ENCODE measurements at regions not wholly inside any gene's neighbourhood (a gene's known extent, or its start where the extent isn't known, plus 50 kb on each side); places are given as distances from the start of the nearest gene placed in this dataset.

DNA sequence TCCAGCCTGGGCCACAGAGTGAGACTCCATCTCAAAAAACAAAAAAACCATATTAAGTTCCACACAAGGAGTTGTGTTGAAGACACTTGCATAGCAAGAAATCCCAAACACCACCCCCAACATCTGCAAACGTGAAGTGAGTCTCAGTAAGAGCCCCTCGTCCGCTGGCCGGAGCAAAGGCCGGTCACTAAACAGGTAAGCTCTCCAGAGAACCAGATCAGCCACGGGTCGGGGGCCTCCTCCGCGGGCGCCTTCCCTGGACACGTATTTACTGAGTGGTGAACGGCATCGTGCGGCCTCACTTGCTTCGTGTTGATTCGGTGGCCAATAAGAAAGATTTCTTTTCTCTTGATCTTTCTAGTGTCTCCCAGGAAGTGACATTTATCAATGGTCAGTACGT is 93.6 kb downstream of the MRPL36 start:
- no peak for DNase-seq (ENCODE audit: low spot score)

DNA sequence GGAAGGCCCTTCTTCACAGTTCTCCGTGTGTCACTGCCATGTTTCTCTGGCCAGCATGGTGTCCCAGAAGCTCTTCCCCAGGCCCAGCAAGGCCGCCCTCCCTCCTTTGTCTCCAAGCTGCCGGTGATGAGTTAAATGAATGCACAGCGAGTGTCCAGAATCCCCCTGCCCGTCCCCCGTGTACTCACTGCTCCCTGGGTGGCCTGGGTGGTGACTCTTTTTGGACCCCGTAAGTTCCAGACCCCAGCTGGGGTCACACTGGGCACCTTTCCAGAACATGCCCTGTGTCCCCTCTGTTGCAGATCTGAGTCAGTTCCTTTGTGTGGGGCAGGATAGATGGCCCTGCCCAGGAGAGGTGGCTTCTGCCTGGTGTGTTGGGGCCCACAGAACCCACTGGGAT is 95.0 kb downstream of the MRPL36 start:
- no peak for DNase-seq (ENCODE audit: low spot score)

DNA sequence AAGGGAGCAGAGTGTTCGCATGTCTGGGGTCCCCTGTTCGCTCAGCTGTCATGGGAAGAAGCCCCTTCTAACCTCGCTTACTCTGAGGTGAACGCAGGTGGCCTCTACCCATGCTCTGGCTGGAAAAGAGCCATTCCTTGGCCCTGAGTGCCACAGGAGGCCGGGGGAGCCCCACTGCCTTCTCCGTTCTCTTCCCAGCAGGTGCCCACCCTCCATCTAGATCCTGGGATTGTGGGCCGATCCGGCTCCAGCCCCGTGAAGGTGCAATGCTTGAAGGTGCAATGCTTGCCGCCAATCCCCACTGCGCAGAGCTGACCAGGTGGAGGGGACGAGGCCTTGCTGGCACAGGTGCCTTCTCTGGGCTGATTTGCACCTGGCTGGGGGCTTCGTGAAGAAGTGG is 95.4 kb downstream of the MRPL36 start:
- no peak for DNase-seq (ENCODE audit: low spot score)

DNA sequence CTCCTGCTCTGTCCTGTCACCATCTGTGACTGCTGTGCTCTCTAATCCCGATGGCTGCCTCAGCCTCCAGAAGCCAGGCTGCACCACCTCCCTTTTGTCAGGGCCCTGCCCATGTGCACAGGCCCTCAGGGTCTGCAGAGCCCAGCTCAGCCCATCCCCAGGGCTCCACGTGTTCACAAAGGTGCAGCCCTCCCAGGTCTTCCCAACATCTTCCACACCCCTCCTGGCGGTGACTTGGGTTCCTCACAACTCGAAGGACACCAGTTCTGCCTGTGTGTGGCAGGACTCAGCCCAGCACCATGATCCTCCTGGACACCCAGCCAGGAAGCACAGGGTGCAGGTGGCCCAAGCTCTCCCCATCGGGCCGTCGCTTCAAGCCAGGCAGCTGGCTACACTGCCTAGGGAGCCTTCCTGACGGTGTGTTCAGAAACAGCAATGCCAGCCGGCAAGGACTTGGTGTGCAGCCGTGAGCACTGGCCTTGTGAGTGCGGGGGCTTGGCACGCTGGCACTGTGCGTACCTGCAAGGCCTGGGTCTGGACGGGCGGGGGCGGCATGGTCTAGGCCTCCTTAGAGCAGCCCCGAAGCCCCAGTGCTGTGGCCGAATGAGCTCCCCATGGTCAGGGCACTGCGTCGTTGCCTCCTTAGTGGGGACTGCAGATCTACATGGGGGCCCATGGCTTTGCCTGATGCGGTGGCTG is 96.1 kb downstream of the MRPL36 start:
- no peak for DNase-seq (ENCODE audit: low spot score)

DNA sequence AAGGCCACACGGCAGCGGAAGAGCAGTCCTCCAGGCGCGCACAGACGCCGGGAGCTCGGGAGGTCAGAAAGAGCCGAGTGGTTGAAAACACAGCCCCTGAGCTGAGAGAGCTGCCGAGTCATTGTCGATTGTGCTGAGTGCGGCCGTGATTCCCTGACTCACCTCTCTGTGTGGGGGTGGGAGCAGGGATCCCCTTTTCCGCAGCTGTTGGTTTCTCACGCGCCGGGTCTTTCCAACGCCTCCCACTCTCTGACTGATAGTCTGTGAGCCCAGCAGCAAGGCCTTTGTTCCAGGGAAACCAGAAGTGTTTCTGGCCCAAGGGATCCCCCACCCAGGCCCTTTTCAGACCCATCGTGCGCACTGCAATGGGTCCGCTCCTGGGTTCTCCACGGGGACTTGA is 97.3 kb downstream of the MRPL36 start:
- no peak for DNase-seq (ENCODE audit: low spot score)

DNA sequence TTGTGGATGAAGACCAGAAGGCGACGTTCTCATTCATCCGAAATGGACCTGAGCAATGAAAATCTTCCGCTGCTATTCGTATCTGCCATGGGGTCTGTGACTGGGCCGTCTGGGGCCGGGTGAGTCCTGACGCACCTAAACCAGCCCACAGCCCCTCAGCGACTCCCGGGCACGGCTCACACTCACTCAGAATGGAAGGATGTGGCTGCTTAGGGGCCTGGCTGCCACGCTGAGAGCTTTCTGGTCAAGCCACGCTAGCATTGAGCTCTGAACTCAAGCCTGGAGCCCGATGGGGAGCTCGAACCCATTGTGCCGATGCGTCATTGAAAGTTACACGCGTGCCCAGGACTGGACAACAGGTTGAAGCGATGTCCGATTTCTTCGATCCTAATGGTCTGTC is 97.8 kb downstream of the MRPL36 start:
- DNase-seq (ENCODE audit: low spot score), result no peak

DNA sequence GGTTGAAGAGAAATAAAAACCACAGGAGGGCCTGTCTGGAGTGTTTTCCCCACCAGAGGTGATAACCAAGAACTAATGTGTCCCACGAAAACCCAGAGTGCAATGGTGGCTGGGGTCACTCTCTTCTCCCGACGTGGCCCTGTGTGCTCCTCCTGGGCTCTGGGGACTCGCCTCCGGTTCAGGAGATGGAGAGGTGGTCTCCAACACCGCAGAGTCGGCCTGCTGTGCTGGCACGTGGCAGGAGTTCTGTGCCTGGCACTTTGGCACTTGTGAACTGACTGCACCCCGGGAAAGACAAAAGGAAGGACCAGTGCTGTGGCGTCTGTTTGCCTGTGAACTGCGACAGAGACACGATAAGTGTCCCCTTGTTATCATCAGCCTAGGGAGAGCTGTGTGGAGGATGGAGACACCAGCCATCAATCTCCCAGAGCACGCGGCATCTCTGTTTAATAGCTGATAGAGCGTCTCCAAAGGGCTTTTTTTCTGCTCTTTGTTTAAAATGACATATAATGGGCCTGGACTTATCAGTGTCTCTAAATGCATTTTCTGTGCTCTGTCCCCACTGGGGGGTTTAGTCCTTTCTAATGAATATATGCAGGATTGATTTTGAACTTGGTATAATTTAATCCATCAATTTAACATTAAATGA is 98.3 kb downstream of the MRPL36 start:
- DNase-seq (ENCODE audit: low spot score), result no peak

DNA sequence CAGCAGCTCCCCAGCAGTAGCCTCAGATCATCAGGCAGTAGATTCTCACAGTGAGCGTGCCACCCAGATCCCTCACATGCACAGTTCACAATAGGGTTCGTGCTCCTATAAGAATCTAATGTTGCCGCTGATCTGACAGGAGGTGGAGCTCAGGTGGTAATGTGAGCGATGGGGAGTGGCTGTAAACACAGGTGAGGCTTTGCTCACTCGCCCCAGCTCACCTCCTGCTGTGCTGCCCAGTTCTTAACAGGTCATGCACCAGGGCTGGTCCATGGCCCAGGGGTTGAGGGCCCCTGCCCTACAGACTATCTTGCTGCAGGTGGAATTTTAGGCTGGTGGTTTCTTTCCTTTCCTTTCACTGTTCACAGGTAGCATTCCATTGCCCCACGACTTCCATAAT is 100.2 kb downstream of the MRPL36 start:
- no peak for DNase-seq (ENCODE audit: low spot score)

DNA sequence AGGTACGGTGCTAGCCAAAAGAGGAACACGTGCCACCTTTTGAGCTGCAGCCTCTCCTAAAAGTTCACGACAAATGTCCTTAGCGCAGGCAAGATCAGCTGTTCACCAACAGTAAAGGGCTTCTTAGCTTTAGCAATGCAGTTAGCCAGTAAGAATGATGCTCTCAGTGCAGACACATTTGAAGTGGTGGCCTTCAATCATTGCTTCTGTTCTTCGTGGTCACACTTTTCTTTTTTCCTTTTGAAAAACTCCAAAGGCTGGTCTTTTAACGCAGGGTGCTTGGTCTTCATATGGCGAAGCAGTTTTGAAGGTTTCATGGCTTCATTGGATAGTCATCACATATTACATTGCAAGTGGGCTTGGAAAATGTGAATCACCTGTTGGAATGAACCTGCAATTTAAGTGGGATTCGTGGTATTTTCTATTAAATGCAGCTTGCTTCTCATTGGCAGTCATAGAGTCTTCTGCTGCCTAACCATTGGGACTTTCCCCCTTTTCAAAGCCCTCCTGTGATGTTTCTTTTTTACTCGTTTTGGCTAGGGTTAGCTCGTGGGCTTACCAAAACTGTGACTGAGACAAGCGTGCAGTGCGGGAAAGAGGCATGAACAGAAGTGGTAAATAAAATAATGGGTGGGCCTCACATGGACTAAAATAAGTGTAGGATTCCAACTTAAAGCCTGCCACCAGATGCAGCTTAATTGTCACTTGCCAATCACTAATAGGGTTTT is 100.9 kb downstream of the MRPL36 start:
- no peak for DNase-seq (ENCODE audit: low spot score)

DNA sequence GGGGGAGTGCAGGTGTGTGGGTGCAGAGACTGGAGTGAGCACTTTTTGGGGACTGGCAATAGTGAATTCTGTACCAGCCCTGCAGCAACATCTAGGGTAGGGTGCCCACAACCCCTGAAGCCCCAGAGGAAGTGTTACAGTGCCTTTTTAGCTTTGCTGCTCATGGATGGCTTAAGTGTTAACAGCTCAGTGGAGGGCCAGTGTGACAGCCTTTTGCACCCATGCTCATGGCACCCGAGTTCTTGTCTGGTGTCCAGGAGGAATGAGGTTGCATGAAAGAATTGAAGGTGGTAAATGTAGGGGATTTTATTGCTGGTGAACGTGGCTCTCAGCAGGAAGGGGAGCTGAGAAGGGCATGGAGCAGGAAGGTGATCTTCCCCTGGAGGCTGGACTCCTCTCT is 107.3 kb downstream of the MRPL36 start:
- DNase-seq (ENCODE audit: low spot score), result no peak

DNA sequence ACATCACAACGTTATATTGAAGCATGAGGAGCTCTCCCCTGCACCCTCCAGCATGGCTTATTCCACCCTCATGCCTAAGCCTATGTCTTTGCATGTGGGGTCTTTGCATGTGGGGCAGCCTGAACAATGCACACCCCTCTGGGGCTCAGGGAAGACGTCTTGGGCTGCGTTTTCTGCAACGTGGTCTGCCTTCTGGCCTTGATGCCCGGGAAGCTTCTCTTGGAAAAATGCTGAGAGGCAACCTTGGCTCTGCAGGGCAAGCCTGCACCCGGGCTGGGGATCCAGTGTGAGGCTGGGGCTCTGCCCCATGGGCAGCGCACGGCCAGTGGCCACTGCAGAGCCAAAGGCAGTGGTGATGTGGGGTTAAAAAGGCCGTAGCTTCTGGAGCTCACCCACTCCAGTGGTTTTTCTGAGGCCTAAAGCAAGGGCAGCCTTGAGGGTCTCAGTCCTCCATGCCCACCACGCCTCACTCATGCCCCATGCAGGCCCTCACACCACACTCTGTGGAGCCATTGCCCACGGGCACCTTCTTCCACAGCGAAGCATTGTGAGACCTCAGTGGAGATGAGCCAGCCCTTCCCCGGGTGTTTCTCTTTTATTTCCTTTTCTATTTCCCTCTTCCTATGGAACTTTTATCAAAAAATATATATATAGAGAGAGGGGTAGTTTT is 112.2 kb downstream of the MRPL36 start:
- DNase-seq (ENCODE audit: low spot score), result no peak

DNA sequence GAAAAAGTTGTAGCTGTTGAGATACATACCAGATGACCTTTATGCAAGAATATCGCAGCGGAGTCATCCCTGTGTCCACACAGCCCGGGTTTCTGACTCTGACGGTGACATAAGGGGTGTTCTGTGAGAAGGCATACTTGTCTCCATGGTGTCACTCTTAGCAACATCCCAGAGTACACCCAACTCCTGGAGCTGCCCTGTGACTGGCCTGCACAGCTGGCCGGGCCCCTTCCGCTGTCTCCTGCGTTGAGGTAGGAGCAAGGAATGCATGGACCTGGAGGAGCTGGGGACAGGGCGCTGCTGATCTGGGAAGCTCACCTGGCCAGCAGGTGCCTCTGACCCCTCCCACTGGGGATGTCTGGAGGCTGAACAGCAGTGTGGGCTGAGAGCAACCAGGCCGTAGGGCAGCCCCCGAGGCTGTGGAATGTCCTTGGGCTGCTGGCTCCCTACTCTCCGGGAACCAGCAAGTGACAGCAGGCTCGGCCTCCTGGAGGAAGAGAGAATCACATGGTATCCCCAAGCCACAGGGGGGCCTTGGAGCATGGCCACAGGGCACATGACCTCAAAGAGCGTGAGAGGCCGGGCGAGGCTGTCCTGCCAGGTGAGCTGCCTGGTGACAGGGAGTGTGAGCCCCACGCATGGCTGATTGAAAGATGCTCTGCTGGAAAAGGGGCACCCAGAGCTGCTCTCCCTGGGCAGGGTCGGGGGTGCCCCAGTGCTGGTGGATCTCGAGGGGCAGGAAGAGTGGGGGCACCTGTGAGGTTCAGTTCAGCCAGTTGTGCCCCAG is 113.4 kb downstream of the MRPL36 start:
- no peak for DNase-seq (ENCODE audit: low spot score)

DNA sequence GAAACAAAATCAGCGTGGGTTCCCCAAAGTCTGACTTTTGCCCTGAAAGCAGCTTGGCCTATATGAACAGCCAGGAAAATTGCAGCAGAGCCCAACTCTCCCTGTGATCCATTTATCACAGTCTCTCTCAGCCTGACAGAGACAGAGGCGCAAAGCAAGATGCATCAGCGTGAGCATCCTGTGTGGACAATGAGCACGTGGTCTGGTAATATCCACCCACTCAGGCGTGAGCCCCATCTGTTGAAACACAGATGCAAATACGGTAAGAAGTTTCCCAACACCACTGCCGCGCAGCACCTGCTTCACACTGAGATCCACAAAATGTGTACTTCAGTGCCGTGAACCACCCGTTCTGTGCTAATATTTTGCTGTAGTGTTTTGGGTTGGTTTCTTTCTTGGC is 114.6 kb downstream of the MRPL36 start:
- DNase-seq (ENCODE audit: low spot score), result no peak

DNA sequence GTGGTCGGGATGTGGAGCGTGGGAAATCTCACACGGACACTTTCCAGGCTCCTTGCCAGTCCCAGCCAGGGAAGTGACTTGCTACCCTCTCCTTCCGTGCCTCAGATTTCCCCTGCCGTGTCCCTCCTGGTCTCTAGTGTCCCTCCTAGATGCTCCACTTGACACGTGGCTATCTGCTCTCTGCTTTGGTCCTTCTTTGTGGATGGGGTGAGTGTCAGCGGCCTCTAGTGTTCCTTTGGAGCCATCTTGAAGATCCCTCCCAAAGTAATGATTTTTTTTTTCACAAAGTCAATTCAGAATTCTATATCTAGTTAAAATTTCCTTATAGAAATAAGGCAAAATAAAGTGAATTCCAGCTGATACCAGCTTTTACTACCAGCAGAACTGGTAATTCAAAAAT is 117.7 kb downstream of the MRPL36 start:
- no peak for DNase-seq (ENCODE audit: low spot score)

DNA sequence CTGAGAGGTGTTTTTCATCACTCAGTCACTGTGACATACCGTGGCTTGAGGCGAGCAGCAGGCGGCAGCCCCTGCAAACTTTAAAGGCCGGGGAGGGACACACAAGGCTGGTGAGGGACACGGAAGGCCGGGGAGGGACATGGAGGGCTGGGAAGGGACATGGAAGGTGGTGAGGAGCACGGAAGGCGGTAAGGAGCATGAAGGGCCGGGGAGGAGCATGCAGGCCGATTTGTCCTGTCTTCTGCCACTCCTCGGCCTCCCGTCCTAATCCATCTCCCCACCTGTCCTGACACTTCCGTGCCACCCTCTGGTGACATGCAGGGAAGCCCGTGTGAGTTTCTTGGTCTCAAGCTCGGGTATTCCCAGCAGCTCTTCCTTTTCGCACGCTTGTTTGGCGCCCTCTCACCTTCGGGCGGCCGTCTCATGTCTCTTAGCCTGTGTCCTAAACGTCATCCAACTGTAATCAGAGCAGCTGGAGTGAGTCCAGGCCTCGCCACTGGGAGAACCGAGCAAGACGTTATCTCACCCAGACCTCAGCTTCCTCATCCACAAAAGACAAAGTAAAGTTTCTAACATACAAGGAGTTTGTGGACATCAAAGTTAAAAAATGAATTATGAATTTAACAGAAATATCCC is 126.5 kb downstream of the MRPL36 start:
- no peak for DNase-seq (ENCODE audit: low spot score)

DNA sequence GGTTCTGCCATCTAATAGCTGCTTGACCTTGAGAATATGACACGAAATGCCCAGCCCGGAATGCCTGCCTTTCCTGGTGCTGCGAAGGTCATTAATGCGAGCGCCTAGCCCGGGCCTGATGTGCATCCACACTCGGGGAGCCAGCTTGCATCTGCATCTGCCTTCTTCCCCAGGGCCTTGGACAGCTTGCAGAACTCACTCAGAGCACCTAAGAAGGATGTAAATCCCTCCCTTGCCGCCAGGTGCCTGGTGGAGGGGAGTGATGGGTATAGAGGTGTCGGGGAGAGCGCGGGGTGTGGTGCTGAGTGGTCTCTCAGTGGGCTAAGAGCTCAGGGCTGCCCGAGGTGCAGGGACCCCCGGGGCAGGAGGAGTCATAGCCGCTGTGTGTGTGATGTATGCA is 127.2 kb downstream of the MRPL36 start:
- DNase-seq (ENCODE audit: low spot score), result no peak

DNA sequence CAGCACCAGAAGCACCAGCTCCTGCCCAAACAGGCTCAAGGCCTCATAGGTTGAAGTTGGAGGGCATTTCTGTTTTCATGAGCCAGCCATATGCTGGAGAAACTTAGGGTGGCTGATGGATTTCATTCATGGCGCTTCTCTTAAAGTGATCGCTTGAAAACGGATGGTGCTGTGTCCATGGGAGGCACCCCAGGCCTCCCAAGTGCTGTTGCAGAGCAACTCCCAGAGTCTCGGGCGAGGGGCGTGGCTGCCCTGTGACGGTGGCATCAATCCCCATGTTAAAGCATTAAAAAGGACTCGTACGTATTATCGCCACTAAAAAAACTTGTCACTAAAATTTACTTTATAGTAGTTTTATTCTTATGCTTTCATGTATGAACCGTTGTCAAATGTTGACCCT is 128.3 kb downstream of the MRPL36 start:
- no peak for DNase-seq (ENCODE audit: low spot score)

DNA sequence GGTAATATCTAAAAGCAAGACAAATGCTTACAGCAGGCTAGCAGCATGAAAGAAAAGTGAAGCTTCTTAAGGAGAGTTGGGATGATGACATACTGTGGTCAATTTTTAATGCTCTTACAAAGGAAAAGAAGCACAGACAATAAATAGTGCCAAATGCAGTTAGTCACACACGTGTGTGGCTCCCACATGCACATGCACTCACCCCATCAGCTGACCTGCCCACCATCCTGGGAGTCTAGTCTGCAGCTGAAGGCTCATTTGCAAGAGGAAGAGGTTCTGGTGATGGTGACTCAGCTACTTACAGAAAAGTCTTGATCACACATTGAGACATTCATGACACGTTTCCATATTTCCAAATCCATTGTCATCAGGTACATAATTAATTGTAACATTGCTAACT is 129.3 kb downstream of the MRPL36 start:
- DNase-seq (ENCODE audit: low spot score), result no peak

DNA sequence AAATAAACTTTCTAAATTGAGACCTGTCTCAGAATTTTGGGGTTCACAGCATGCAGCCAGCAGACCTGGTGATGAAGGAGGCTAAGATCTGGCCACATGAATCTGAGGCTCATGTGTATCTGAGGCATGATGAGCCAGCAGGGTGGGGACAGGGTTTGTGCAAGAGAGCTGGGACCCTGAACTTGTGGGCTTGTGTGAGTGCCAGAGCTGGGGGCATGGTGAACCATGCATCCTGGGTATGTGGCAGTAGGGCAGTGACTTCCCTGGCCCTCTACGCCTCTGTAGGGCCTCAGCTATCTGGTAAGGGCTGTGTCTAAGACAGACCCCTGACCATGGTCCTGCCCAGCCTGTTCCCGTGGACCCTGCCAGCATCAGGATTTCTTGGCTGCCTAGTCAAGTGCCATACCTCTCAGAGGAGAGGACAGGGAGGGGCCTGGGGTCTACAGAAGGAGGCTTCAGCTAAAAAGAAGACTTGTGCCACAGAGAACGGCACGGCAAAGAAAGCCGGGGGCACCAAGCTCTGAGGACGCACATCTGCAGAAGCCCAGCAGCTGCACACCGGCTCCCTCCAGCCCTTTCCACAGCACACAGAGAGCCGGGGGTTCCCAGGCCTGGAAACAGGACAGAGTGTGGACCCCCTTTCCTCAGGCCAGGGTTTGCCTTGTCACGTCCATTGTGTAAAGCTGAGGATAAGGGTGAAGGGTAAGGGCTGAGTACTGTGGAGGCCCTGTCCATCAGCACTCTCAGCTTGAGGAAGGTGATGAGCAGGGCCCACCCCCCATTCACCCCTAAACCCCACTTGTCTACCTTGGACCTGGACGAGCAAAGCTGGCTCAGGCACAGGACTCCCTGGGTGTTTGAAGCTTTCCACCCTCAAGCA is 130.1 kb downstream of the MRPL36 start:
- DNase-seq (ENCODE audit: low spot score), result no peak

DNA sequence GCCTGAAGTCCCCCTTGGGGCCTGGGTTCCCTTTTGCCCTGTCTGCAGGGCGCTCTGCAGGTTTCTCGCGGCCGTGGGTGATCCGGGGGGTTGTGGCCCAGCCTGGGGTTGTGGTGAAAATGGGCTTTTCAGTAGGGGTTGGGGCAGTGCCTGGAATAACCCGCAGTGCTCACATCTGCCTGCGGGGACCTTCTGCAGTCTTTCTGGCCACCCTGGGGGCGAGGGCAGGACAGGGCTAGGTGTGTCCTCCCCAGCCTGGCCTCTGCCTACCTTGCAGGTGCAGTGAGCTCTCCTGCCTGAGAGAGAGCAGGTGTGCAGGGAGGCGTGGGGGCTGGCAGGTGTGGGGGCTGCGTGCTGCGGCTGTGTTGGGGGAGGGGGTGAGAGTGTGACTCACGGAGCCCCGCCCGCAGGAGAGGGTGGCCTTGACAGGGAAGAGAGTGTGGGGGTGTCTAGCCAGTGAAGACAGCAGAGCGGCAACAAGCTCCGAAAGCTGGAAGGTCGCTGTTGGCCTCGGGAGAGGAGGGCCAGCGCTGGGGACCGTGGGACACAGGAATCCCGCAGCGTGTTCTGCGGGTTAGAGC is 131.4 kb downstream of the MRPL36 start:
- DNase-seq (ENCODE audit: low spot score), result peak; percentile 75

Data from putamen (tissue), 1 donor.